ENCODE measurements at regions not wholly inside any gene's neighbourhood (a gene's known extent, or its start where the extent isn't known, plus 50 kb on each side); places are given as distances from the start of the nearest gene placed in this dataset.

- Histone ChIP-seq H3K27ac (no peak overlapping the region), H3K4me1 (no peaks in the 10 kb centered on the region), H3K4me3 (no peak overlapping the region), H3K9me3 (no peaks in the 10 kb centered on the region), H3K27me3 (ENCODE audit: insufficient read depth in 3 of 3, low read length in 2 of 3) (no peaks in the 10 kb centered on the region), H3K36me3 (ENCODE audit: insufficient read depth in 1 of 2, low read depth in 1 of 2) (no peaks in the 10 kb centered on the region)
- DNase-seq = no peak
- 90 to 99% (median 95%) methylated on average over 2 of the region's 2 CpGs for WGBS, 3 donors
- ATAC-seq = no peak
- no peak for TF ChIP-seq CTCF (IDR thresholded peaks at IDR 0.05)
- intact Hi-C loops (cut with DNase I) = no loop called here
These were observed 126.4 kb upstream of the NXPH2 start for GRCh38 chr2:138906549-138906948.

- WGBS, 3 donors = 93 to 96% (median 95%) methylated on average over 29 of the region's 29 CpGs
- ATAC-seq = no peak
These were observed 122.2 kb upstream of the NXPH2 start for GRCh38 chr2:138902239-138902871.

DNA sequence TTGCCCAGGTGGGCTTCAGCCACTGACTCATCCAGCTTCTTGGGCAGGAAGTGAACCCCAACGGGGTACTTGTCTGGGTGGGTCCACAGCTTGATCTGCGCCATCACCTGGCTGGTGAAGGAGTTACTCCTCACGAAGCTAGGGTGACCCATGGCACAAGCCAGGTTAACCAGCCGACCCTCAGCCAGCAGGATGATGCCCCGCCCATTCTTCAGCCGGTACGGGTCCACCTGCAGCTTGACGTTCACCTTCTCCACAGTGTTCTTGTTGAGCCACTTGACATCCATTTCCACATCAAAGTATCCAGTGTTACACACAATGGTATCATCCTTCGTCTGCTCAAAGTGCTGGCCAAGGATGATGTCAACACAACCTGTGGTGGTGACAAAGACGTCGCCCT lies 121.3 kb upstream of the NXPH2 start:
- H3K27me3 ChIP-seq (ENCODE audit: insufficient read depth in 3 of 3, low read length in 2 of 3) = no peaks in the 10 kb centered on the region
- no peaks in the 10 kb centered on the region for H3K36me3 ChIP-seq (ENCODE audit: insufficient read depth in 1 of 2, low read depth in 1 of 2)
- no peak for TF ChIP-seq CTCF (IDR thresholded peaks at IDR 0.05)
- no peaks in the 10 kb centered on the region for H3K9me3 ChIP-seq
- H3K27ac ChIP-seq = no peak overlapping the region
- ATAC-seq (no peak), DNase-seq (no peak)
- H3K4me1 ChIP-seq = no peaks in the 10 kb centered on the region
- intact Hi-C loops (cut with DNase I) = no loop called here
- 87 to 92% (median 90%) methylated on average over 11 of the region's 11 CpGs for WGBS, 3 donors
- H3K4me3 ChIP-seq = no peak overlapping the region

More at GRCh38 chr2:138902239-138902871, 122.2 kb upstream of the NXPH2 start:
- intact Hi-C loops (cut with DNase I) = no loop called here
- no peaks in the 10 kb centered on the region for H3K9me3 ChIP-seq
- no peak overlapping the region for H3K27ac ChIP-seq
- no peaks in the 10 kb centered on the region for H3K4me1 ChIP-seq
- no peaks in the 10 kb centered on the region for H3K27me3 ChIP-seq (ENCODE audit: insufficient read depth in 3 of 3, low read length in 2 of 3)
- H3K36me3 ChIP-seq (ENCODE audit: insufficient read depth in 1 of 2, low read depth in 1 of 2) = no peaks in the 10 kb centered on the region
- H3K4me3 ChIP-seq = no peak overlapping the region
- peak in 1 of 2 donors; percentile 37 for DNase-seq
- no peak for TF ChIP-seq CTCF (IDR thresholded peaks at IDR 0.05)

DNA sequence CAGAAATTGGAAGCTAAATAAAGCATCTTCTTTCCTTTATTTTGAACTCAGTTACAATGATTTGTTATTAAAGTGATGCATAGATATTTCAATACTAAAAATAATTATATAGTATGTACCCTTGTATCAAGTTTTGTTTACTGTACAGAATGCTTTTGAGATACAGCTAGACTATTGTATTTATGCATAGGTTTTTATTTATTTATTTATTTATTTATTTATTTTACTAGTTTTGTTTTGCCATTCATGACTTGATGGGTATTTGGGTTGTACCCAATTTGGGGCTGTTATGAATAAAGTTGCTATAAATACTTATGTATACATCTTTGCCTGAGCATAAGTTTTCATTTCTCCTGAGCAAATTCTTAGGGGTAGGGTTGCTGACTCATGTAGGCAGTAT lies 118.7 kb upstream of the NXPH2 start:
- H3K4me1 ChIP-seq = no peaks in the 10 kb centered on the region
- H3K4me3 ChIP-seq = no peak overlapping the region
- no peak for ATAC-seq
- intact Hi-C loops (cut with DNase I) = no loop called here
- H3K36me3 ChIP-seq (ENCODE audit: insufficient read depth in 1 of 2, low read depth in 1 of 2) = no peaks in the 10 kb centered on the region
- TF ChIP-seq CTCF (IDR thresholded peaks at IDR 0.05) = no peak
- no peak for DNase-seq
- H3K27ac ChIP-seq = no peak overlapping the region
- H3K27me3 ChIP-seq (ENCODE audit: insufficient read depth in 3 of 3, low read length in 2 of 3) = no peaks in the 10 kb centered on the region
- no peaks in the 10 kb centered on the region for H3K9me3 ChIP-seq

- no peak overlapping the region for H3K27ac ChIP-seq
- no peak for TF ChIP-seq CTCF (IDR thresholded peaks at IDR 0.05)
- H3K36me3 ChIP-seq (ENCODE audit: insufficient read depth in 1 of 2, low read depth in 1 of 2) = no peaks in the 10 kb centered on the region
- ATAC-seq = no peak
- H3K9me3 ChIP-seq = no peaks in the 10 kb centered on the region
- no peaks in the 10 kb centered on the region for H3K27me3 ChIP-seq (ENCODE audit: insufficient read depth in 3 of 3, low read length in 2 of 3)
- H3K4me1 ChIP-seq = no peaks in the 10 kb centered on the region
- 89 to 92% (median 89%) methylated on average over 12 of the region's 12 CpGs for WGBS, 3 donors
- DNase-seq = no peak
- no peak overlapping the region for H3K4me3 ChIP-seq
- intact Hi-C loops (cut with DNase I) = no loop called here
These were observed 117.1 kb upstream of the NXPH2 start for GRCh38 chr2:138897274-138897673.

Measured in psoas muscle (tissue), 7 donors.